Lung microvascular endothelial cell (primary cell): ENCODE measurements at regions not wholly inside any gene's neighbourhood (a gene's known extent, or its start where the extent isn't known, plus 50 kb on each side); places are given as distances from the start of the nearest gene placed in this dataset.

Experiments used
- DNase-seq, 2 donors: peaks; one replicate each; pipeline versions ENCODE4 v3.0.0 to v3.0.0-alpha.2; 2010; ENCODE audit warnings: low read depth in 2 of 2

DNA sequence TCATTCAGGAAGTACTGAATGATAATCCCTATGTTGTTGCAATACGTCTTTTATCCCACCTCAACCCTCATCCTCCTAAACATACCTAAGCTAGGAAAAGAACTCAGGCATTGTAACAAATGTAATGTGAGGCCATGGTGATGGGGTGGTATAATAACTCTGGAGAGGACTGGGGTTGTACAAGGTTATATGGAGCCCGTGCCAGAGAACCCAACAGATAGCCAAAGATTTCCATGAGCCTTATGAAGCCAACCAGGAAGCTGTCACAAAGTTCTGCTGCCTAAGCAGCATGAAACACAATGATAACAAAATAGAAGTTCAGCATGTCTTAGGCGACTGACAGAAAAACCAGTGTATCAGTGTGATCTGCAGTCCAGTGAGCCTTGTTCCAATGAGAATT, 394.1 kb upstream of the NBEA start:
- DNase-seq = no peak

DNA sequence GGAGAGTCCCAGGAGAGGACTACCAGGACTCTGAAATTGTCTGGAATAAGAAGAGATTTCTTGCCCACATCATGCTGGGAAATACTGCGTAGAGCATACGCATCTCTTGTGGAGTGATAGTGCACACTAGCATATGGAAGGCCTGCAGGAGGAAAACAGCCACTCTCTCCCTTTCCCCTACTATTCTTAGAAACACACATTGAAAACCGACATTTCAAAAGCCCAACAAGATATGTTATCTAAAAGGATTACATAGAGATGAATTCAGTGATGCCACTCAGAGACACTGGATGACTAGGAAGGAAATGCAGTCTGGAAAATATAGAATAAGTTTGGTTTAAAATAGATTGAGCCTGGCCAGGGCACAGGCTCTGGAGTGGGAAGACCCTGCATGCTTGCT, 388.7 kb upstream of the NBEA start:
- no peak for DNase-seq

DNA sequence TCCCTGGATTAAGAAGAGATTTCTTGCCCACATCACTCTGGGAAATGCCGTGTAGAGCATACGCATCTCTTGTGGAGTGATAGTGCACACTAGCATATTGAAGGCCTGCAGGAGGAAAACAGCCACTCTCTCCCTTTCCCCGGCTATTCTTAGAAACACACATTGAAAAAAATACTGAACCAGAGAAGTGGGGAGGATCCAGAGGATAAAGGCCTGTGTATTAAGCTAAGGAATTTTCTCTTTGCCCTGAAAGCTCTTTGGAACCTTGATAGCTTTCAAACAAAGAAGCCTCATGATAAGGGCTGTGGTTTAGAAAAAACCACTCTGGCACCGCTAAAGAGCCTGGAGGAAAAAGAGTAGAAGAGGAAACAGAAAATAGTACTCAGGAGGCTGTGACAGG, 386.1 kb upstream of the NBEA start:
- no peak for DNase-seq

DNA sequence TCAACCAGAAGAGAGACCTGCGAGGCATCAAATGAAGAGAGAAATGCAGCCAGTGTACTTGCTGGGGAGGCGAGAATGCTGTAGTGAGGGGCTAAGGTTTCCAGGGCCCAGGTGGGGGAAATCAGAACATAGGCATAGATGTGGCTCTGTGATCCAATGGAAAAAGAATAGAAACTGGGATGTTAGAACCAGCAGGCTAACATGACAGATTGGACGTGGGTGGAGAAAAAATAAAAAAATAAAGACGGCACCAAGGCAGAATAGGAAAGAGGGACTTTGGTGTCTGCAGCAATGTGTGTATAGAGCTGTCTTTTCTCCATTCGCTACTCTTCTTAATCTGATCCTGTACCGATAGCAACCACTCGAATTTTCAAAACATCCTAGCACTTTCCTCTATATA, 381.0 kb upstream of the NBEA start:
- no peak for DNase-seq

DNA sequence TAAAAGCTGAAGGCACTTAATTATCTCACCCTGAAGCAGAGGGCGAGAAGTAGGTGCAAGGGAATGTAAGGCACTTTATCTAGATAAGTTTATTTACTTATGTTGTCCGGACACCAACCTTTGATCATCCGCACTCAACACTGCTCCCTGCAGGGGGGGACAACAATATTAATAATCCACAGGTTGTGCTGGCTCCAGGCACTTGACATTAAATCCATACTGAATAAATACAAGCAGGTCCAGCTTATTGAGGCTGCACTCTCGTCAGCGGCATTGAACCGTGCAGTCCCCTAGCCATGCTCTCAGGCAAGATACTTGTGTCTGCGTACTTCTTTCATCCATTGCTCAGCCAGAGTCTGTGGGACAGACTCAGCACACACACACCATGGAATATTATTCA, 374.5 kb upstream of the NBEA start:
- no peak for DNase-seq

DNA sequence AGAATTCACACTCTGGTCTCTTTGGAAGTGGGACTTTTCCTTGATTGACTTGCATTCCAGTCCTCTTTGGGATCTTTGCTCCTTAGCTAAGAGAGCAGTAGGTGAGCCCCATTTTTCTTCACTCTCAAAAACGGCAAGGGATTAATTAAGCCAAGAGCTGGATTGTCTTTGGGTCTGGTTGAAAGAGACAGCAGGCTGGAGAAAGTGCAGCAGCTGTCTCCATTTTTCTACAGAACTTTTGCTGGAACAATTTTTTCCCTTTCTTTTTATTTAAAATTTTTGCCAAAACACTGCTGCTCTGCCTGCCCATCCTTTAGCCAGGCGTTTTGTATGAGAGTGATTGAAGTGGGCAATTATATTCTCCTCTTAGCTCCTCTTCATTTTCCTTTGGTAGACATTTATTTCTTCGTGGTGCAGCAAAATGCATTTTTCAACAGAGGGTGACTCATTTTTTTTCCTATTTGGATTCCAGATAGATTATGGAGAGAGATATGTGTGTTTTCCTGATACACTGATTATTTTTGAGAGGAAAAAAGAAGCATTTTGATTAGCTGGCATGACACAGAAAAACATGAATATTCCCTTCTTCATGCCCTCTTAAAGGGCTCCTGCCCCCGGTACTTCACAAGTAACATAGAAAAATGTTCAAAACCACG, 371.2 kb upstream of the NBEA start:
- no peak for DNase-seq

DNA sequence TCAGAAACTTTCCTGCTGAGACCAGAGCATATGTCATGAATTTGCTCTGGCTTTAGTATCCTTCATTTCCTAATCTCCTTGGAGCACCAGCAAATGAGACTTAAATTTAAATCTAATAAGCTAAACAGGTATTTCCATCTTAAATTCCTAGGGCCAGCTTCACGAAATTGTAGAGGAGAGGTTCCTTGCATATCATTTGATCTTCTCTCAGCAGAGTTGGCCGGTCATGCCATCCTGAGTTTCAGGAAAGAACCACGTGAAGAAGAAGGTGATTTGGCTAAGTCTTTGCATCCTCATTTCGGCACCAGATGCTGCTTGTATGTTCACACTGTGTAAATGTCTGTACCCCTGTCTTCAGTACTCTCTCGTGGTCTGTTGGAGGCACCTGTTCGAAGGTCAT, 370.4 kb upstream of the NBEA start:
- DNase-seq = no peak

DNA sequence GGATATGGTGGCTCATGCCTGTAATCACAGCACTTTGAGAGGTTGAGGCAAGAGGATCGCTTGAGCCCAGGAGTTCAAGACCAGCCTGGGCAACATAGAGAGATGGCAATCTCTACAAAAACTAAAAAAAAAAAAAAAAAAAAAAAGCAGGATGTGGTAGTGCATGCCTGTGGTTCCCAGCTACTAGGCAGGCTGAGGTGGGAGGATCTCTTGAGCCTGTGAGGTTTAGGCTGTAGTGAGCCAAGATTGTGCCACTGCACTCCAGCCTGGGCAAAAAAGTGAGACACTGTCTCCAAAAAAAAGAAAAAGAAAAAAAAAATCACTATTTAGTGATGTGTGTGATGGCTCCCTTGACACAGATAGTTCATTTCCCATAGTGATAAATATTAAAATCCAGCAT, 365.0 kb upstream of the NBEA start:
- no peak for DNase-seq

DNA sequence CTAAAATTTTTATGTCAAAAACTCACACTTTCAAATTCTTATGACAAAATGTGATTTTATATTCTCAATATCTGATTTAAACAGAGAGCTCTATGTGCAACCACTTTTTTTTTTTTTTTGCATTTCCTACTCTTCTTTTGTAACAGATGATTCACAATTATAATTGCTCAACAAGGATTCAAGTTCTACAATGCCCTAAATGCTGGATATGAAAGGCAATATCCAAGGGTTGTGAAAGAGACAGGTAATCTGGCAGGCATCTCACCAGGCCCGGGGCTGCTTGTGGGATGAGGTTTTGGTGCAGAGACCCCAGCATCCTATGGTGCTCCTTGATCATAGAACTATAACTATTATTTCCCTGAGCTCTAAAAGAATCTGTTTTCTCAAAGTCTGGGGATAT, 363.6 kb upstream of the NBEA start:
- DNase-seq = no peak

DNA sequence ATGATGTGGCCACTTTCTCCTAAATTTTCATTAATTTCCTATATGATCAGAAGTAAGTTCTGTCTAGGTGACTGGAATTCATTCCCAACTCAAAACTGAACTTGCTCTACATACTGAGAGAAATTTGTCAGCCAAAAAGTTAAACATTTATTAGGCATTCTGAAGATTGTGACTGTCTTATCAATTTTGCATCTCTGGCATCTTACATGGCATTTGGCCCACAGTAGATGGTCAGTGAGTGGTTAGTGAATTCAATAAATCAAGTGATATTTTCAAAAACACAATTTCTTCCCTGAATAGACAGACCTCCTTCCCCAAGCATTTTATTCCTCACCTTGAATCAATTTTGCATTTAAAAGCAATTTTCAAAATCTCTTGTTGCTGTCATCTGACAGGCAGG, 363.2 kb upstream of the NBEA start:
- no peak for DNase-seq

DNA sequence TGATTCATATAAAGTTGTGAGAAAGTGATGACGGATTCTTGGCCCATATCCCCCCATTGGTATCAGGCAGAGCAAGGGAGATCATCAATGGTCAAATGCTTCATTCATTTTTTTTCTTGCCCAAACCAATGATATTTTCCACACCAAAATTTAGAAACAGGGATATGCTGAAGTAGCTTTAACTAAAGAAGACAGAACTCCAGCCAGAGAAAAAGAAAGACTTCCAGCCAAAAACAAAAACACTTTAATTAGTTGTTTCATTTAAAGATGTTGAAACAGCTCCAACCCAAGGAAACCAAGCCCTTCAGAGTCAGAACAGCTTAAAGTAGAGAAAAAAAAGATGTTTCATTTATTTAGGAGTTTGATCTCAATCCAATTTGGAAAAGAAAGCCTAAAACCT, 358.9 kb upstream of the NBEA start:
- no peak for DNase-seq

DNA sequence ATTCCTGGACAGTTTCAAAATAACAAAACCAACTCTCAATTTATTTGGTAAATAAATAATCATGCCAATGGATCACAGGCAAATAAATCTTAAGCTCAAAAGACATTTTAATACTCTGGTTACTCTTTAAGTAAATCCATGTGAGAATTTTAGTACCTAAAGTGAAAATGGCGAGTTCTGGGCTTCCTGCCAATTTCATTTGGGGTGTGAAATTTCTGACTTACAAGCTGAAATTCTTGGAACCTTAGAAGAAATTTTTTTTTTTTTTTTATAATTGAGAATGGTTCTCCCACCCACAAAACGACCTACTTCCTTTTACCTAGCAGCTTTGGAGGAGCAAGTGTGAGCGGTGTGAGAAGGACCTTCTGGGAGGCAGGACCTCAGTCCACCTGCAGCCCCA, 354.5 kb upstream of the NBEA start:
- DNase-seq = no peak

DNA sequence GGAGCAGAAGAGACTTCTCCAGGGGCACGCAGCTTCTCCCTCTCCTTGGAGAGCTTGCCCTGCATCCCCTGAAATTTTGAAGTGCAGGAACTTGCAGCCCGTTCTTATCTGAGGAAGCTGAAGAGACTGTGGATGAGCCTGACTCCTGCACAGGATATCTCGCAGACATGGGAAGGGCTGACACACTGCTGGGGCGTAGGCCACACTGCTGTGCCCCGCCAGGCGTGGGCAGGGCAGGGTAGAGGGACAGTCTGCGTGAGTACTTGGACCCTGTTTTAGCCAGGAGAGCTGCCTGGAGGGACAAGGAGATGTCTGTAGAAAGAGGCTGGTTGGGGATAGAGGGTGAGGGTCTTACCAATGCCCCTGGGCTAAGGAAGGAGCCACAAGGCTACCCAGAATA, 353.7 kb upstream of the NBEA start:
- no peak for DNase-seq

DNA sequence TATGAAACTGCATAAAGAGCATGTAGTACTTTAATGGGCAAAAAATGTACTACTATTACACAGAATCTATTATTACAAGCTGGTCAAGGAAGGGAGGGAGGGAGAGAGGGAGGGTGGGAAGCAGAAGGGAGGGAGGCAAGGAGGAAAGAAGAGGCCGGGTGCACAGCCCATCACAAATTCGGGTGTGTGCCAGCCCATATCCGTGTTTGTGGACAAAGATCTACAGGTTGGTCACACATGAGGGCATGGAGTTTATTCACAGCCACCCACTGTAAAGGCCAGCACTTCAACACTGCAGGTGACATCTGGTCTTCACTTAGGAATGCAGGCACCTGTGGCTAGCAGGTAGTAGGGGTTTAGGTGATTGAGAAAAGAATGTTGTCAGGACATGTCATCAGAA, 352.5 kb upstream of the NBEA start:
- no peak for DNase-seq

DNA sequence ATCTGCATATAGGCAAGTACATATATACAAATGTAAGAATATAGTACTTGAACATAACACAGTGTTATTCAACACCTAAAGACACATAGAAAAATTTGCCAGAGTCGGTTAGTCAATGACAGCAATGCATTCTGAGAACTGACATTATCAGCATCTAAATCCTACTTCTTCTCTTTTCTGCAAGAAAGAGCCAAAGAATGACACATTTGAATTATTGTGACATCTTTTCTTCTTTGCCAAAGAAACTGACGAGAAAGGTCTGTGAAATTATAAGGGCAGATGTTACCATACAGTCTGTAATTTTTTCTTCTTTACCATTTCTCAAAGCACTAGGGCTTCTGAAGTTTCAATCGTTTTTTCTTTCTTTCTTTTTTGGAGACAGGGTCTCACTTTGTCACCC, 350.9 kb upstream of the NBEA start:
- no peak for DNase-seq

DNA sequence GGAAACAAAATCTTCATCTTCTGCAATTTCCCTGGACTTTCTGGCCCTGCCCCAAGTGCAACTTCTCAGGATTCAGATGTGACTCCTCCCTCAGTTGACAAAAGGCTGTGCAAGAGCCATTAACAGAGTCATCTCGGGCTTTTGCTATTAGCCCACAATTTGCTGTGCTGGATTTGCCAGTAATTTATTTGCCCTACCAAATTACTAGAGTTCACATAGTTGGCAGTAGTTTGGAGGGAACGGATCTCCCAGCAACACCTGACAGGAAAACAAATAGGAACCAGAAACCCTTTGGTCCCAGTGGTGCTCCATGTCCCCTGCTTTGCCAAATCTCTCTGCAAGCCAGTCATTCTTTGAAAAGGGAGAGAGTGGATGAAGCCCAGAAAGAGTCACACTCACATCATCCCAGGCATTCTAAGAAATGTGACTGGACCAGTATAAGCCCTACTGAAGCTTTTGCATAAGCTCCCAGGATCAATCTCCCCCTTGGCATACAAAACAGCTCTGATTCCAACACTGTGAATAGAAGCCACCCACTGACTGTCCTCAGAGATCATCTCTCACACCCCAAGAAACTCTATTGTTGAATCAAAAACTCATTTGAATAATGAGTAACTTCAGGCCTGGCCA, 350.1 kb upstream of the NBEA start:
- no peak for DNase-seq

DNA sequence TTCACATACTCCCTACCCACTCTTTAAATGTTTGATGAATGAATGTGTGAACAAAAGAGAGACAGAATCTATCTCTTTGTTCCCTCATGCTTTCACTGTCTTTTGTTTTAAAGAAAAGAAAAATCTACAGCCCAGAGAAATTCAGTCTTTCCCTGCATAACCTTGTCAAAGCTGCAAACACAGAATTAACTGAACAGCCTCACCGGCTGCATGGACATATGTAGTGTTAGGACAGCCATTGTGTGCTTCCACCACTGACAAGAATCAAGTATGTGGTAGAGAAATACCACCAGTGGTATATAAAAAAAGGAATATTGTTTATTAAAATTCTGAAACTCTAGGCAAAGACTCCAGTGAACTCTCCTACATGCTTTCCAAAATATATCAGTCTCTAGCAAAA, 348.4 kb upstream of the NBEA start:
- no peak for DNase-seq

DNA sequence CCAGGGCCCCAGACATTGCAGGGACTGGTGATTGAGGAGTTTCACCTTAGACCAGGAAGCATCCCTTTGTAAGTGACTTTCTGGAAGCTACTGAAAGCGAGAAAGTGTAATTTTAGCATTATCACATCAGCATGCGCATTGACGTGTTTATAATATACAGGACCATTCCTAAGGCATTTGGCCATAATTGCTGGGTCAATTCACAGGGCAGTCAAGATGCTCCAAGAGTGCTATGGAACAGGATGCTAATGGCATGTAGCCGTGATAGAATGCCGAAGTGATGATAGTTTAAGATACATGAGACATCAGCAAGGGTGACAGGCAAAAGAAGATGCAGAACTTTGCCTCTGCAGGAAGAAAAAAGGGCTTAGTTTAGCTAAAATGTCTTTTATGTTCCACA, 347.6 kb upstream of the NBEA start:
- DNase-seq = no peak

DNA sequence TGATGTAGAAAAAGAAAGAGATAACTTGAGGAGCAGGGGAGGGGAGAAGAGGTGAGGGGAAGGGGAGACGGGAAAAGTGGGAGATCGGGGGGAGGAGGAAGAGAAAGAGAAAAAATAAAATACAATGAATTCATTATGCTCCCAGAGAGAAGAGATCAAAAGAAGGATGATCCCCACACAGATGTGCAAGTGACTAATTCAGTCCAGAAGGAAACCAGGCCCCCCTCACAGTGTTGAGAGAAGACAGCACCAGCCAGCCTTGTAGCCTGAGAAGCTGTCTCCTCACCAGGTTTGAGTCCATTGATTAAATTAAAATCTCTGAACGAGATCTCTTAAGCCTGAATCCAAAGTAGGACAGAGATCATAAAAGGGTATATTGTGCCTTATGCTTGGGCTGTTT, 333.7 kb upstream of the NBEA start:
- DNase-seq = no peak

DNA sequence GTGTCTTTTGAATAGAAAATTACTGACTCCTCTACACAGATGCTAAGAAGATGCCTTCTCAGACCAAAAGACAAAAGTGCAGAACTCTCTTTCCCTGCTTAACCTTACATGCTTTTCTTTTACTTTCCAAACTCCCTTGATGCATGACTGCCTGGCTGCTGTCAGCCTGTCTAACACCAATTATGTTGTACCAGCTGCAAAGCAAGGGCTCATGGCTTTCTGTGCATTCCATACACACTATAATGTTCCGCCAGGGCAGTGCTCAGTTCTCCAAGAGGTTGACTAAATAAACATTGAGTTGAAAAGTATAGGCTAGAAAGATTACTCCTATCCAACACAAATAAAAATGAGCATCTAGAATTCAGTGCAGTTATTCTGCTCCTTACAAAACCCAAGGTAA, 330.4 kb upstream of the NBEA start:
- DNase-seq = no peak

DNA sequence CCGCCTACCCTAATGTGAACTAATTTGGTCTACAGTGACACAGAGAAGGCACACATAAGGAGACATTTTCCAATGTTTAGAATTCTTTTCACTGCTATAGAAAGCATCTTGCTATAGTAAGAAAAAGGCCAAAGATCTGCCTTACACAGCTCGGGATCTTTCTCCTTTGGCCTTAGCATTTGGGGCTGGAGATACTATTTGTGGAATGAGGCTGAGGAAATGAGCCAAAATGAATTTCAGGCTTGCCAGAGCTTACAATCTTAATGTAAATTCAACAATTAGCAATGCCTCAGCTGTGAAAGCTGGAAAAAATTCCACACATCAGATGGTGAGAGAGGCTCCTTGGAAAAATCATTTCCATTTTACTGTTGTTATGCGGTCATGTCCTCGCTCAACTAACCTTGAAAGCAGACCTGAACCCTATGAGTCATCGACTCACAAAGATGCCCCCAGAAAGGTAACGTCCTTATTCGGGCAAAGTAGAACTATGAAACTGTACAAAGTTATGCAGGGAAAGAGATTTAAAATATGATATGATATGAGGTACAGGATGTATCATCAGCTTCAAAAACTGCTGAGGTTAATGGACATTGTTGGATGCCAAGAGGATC, 324.5 kb upstream of the NBEA start:
- DNase-seq = no peak

DNA sequence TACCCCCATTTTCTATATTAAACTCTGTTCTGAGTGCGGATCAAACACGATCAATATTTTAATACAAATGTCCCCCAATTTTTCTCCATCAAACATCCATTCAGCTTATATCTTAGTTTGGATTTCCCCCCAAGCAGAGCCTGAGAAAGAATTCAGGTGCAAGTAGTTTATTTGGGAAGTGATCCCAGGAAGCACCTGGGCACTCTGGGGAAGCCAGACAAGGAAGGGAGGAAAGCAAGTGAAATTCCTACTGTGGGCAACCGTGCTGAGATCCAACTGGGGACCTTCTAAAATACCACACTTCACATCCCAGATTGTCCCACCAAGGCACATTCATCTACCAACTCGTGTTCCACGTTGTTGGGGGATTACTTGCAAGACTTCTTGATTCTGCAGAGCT, 323.4 kb upstream of the NBEA start:
- DNase-seq = no peak

DNA sequence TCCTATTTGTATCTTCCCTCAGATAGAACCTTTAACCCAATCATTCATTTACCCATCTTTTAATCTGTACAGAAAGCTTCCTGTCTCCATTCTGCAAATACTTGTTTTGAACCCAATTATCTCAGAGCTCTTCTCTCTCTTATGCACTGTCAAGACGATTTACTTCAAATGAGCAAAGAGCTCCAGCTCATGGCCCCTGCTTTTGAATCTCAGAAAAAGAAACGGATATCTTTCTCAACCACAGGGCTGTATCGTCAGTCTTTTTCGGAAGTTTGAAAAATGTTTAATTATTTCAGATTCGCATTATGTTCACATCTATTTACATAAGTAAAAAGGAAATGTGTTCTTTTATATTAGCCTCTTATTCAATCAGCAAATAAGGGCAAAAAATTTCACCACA, 322.7 kb upstream of the NBEA start:
- DNase-seq = no peak
